NCI-H82 (cell line): ENCODE measurements at regions not wholly inside any gene's neighbourhood (a gene's known extent, or its start where the extent isn't known, plus 50 kb on each side); places are given as distances from the start of the nearest gene placed in this dataset.

Source experiments
- DNase-seq: peaks from one replicate; lab custom pipeline; 2025; lab: John Stamatoyannopoulos, UW

- DNase-seq = no peak
Observed at GRCh38 chr3:116929505-116930222, 220.1 kb downstream of the TUSC7 start.

GRCh38 chr3:116930786-116931185 is 221.2 kb downstream of the TUSC7 start:
- DNase-seq = no peak

GRCh38 chr3:116939091-116939490 is 229.5 kb downstream of the TUSC7 start:
- DNase-seq = no peak

- no peak for DNase-seq
Observed at GRCh38 chr3:116939550-116939949, 230.0 kb downstream of the TUSC7 start.

GRCh38 chr3:116940719-116941118 is 231.1 kb downstream of the TUSC7 start:
- DNase-seq = no peak

GRCh38 chr3:116946376-116946775 is 236.8 kb downstream of the TUSC7 start:
- no peak for DNase-seq

GRCh38 chr3:116947148-116947547 is 237.6 kb downstream of the TUSC7 start:
- DNase-seq = no peak

GRCh38 chr3:116947809-116948208 is 238.2 kb downstream of the TUSC7 start:
- no peak for DNase-seq

GRCh38 chr3:116950301-116951055 is 240.9 kb downstream of the TUSC7 start:
- no peak for DNase-seq

- no peak for DNase-seq
Observed at GRCh38 chr3:116951610-116952009, 242.0 kb downstream of the TUSC7 start.

GRCh38 chr3:116958291-116958690 is 248.7 kb downstream of the TUSC7 start:
- DNase-seq = no peak

- no peak for DNase-seq
Observed at GRCh38 chr3:116961106-116961505, 251.5 kb downstream of the TUSC7 start.

- no peak for DNase-seq
Observed at GRCh38 chr3:116963802-116964201, 254.2 kb downstream of the TUSC7 start.

- DNase-seq = no peak
Observed at GRCh38 chr3:116966649-116967048, 257.1 kb downstream of the TUSC7 start.

GRCh38 chr3:116969135-116969534 is 259.6 kb downstream of the TUSC7 start:
- DNase-seq = no peak

GRCh38 chr3:116969646-116970045 is 260.1 kb downstream of the TUSC7 start:
- no peak for DNase-seq

GRCh38 chr3:116971531-116971930 is 262.0 kb downstream of the TUSC7 start:
- DNase-seq = no peak

GRCh38 chr3:116974702-116975101 is 265.1 kb downstream of the TUSC7 start:
- no peak for DNase-seq

- DNase-seq = no peak
Observed at GRCh38 chr3:116977441-116977840, 267.9 kb downstream of the TUSC7 start.

GRCh38 chr3:116980099-116980498 is 270.5 kb downstream of the TUSC7 start:
- no peak for DNase-seq

GRCh38 chr3:116981089-116981488 is 271.5 kb downstream of the TUSC7 start:
- DNase-seq = no peak

GRCh38 chr3:116984301-116984700 is 274.7 kb downstream of the TUSC7 start:
- DNase-seq = no peak

GRCh38 chr3:116994351-116994879 is 284.8 kb downstream of the TUSC7 start:
- no peak for DNase-seq
